Stimulated activated CD4-positive, alpha-beta T cell treated with anti-CD3 and anti-CD28 coated beads, Interleukin-4, amount 100 ng/mL, for 24 hours (primary cell): ENCODE measurements at regions not wholly inside any gene's neighbourhood (a gene's known extent, or its start where the extent isn't known, plus 50 kb on each side); places are given as distances from the start of the nearest gene placed in this dataset.
"Not testable (repeated sequence)": the region's sequence is repeated elsewhere in the genome, so short reads cannot be mapped to it uniquely, and the experiment has no call there.

Source experiments
- DNase-seq: peaks from one replicate; pipeline ENCODE4 v3.0.0-alpha.2; 2020

DNA sequence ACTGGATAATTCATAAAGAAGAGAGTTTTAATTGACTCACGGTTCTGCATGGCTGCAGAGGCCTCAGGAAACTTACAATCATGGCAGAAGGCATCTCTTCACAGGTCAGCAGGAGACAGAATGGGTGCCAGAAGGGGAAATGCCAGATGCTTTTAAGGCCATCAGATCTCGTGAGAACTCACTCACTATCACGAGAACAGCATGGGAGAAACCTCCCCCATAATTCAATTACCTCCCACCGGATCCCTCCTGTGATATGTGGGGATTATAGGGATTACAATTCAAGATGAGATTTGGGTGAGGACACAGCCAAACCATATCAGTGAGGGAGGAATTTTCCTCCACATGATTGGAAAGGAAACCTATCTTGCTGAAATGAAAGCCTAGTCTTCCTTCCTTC is 108.1 kb upstream of the TMEM132E start:
- DNase-seq = not testable (repeated sequence)

DNA sequence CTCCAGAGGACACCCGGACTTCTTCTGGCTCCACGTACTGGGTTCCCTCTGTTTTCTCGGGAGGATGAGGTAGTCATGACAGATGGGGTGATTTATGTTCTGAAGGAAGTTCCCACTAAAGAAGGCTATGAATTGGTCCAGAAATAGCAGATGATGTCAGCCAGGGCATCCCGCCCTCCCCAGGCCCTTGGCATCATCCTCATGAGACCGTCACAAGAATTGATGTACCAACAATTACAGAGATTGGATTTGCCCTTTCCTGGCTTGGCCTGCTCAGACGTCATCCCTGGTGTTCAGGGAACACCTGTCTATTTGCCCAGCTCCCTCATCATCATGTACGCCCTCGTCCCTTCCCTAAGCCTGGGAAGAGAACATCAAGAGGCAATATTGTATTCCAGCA is 102.8 kb upstream of the CCL1 start:
- DNase-seq = no peak

- DNase-seq = no peak
Observed at GRCh38 chr17:34464812-34465211, 101.8 kb upstream of the CCL1 start.

DNA sequence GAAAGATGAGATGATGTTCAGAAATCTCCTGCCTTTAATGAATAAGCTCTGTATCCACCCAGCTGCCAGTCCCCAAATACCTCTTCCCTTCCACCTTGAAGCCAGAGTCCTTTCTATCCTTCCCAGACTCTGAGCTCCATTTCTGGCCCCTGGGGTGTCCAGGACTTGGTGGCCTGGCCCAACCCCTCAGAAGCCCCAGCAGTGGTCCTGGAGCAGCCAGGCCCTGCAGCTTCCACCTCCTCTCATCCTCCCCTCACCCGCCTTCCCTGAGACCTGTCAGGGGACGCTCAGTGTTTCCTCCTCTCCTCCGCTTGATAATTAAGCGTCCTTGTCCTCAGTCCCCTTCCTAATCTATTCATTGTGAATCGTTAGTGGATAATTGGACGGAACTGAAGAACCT is 95.2 kb upstream of the CCL1 start:
- no peak for DNase-seq

- no peak for DNase-seq
Observed at GRCh38 chr17:34456121-34456520, 93.1 kb upstream of the CCL1 start.

DNA sequence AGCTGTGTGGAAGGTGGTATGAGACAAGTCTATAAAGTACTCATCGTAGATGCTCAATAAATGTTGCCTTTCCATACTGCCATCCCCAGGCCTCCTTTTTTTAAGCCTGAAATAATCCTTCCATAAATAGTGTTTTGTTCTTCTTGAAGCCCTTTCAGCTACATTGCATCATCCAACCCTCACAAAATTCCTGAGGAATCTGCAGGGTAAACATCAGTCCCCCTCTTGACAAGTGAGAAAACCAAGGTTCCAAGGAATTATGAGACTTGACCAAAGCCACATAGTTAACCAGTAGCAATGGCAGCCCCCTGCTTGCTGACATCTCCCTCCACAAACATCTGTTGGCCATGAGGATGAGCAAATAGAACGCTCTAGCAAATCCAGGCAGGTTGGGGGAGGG is 89.7 kb upstream of the CCL1 start:
- DNase-seq = no peak

- no peak for DNase-seq
Observed at GRCh38 chr17:34451313-34451712, 88.3 kb upstream of the CCL1 start.

DNA sequence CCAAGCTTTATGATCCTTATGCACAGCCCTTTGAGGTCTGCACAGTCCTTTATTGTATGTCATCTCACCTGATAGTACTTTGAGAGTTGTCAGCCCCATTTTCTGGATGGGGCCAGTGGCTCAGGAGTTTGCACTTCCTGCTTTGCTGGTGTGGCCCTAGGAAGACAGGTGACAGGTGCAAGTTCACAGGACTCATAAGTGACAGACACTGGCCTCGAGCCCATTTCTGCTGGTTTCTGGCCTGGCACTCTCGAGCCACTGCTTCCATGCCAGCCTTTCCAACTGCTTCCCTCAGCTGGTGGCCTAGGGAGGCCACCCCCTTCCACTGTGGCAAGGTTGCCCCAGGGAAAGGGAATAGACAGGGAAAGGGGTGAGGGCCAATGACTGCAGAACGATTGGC is 84.4 kb upstream of the CCL1 start:
- DNase-seq = no peak

DNA sequence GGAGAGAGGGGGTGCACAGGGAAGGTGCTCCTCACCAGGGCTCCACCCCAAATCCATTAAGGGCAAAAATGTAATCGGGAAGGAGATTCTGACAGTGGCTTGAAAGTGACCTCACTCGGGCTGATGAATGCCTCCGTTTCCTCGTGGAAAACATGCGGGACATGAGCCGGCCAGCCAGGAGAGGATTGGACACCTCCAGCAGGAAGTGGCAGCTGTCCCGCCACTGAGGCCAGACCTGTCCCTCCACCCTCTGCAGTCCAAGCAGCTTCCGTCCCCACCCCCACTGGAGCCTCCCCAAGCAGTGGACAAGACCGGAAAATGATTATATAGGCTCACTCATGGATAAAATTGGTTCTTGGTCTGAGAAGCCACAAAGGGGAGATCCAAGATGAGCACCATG is 82.1 kb upstream of the CCL1 start:
- no peak for DNase-seq

GRCh38 chr17:34443619-34444469 is 80.8 kb upstream of the CCL1 start:
- no peak for DNase-seq

DNA sequence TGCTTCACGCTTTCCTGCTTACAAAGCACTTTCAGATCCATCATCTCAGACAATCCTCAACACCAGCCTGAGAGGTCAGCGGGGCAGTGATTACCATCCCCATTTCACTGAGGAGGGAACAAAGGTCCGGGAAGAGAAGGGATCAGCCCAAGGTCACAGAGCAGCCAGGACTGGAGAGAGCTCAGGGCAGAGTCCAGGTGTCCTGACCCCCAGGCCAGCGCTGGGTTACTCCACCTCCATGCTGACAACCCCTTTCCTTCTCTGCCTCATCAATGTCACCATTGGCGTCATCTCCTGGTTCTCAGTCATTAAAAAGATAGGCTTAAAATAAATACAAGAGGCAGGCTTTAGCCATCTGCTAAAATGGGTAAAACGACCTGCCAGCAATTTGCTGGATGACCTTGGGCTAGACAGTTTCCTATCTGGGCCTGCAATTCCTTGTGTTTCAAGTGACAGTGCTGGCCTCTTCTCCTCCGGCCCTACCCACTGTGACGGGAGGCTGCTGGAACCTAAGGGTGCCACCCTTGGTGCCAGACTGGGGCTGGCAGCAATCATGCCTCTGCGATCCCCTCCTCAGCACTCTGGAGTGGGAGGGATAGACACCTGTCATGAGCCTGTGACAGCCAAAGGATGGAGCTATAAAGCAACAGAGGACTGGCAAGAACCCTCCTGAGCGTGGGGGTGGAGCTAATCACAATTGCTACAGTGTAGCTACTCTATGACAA is 79.5 kb upstream of the CCL1 start:
- DNase-seq = no peak

- DNase-seq = no peak
Observed at GRCh38 chr17:34437188-34437587, 74.2 kb upstream of the CCL1 start.

GRCh38 chr17:34436607-34437006 is 73.6 kb upstream of the CCL1 start:
- no peak for DNase-seq

- DNase-seq = no peak
Observed at GRCh38 chr17:34435182-34435928, 72.3 kb upstream of the CCL1 start.

GRCh38 chr17:34434052-34434451 is 71.0 kb upstream of the CCL1 start:
- no peak for DNase-seq

DNA sequence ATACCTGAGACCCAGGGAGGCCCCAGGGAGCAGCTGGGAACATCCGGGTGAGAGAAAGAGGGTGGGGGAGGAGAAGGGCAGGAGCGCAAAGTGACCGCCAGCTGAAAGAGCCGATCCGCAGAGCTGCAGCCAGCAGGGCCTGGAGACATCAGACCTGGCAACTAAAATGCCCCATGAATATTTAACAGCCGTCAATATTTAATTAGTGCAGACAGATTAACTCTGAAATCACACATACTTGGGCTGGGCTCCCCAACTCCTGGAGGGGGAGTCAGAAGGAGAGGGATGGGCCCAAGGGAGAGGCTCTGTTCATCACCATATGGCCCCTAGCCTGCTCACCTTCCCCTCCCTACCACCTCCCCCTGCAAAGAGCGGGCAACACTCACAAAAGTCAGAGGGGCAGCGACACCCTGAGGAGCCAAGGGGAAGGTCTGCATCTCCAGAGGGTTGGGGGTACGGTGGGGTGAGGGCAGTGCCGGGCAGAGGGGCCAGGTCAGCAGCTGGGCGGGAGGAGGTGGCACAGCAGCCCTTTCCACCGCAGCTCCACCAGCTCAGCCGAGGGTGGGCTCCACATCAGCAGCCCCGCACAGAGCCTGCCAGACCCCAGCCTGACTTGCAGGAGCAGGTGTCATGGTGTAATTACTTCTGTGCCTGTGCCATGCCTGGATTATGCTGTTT is 61.9 kb upstream of the CCL1 start:
- no peak for DNase-seq

DNA sequence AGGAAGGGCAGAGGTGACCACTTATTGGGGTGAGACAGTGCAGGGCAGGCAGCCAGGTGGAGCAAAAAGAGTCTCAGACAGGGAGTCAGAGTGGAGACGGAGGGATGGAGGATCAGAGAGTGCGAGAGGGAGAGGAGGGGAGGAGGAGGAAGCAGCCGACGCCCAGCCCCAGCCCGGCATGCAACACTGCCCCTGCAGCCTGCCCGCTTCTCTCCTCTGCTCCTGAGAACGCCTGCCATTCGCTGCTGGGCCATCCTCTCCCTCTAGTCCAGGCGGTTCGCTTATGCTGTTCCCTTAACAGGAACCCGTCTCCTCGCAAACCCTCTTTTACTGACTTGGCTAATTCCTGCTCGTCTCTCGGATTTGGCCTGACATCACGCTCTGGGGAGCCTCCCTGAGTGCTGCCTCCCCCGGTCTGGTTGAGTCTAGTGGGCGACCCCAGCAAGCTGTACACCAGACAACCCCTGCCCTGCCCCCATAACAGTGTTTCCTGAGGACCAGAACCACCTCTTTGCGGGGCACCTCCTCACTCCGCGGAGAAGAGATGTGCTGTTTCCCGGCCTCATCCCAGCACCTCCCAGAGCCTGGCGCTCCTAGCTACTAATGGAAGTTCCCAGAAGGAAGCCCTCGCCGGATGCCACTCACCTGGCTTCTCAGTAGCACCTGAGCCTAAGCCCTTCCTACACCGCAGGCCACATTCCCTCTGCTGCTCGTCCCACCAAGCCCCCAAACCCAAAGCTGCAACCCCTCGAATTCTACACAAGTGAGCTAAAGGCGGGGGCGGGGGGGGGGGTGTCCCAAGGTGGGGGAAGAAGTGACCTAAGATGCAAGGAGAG is 61.2 kb upstream of the CCL1 start:
- DNase-seq = no peak

DNA sequence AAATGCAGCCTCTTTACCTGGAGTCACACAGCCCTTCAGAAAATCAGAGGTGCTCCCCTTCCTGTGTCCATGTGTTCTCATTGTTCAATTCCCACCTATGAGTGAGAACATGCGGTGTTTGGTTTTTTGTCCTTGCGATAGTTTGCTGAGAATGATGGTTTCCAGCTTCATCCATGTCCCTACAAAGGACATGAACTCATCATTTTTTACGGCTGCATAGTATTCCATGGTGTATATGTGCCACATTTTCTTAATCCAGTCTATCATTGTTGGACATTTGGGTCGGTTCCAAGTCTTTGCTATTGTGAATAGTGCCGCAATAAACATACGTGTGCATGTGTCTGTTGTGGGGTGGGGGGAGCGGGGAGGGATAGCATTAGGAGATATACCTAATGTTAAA is 60.3 kb upstream of the CCL1 start:
- not testable (repeated sequence) for DNase-seq

GRCh38 chr17:34420900-34421299 is 57.9 kb upstream of the CCL1 start:
- no peak for DNase-seq

GRCh38 chr17:34420254-34420766 is 57.3 kb upstream of the CCL1 start:
- DNase-seq = peak; percentile 72

DNA sequence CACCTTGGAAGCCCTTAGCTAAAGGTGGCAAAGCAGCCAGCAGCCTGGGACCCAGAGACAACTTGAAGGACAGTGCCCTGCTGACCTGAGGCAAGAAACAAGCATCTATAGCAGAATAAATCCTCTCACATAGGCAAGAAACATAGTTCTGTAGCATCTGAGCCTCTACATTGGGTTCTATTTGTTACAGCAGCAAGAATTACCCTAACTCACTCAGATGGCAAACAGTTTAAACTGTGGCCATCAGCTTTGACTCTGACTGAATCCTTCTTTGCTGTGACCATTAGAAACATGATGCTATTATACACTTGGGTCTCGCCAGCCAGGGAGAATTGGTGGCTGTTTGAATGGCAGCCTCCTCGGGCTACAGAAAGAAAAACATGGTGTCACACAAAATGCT is 53.1 kb upstream of the CCL1 start:
- no peak for DNase-seq

GRCh38 chr17:34414339-34414738 is 51.3 kb upstream of the CCL1 start:
- no peak for DNase-seq
